ENCODE measurements at regions not wholly inside any gene's neighbourhood (a gene's known extent, or its start where the extent isn't known, plus 50 kb on each side); places are given as distances from the start of the nearest gene placed in this dataset.

DNA sequence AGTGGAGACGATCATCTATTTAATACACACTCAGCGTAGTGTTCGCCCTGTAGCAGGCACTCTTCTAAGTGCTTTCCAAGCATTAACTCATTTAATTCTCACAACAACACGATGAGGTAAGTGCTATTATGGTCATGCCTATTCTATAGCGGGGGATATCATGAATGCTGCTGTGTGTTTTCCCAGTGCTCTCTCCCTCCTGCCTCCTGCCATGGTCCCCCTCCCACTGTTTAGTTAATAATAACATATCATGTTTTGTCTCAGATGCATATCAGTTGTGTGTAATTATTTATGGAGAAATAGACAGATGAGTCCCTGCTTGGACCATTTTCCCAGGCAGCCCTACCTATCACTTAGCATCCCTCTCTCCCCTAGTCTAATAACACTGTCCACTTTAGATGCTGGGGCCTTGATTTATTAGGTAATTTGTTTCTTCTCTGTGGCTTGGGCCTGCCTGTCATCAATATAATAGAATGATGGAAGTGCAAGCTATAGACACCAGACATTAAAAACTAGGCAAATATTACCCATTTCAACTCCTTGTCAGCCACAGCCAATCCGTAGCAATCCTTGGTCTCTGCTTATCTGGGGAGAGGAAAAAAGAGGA is 122.9 kb upstream of the TLE3 start:
- Histone ChIP-seq H3K27me3 (ENCODE audit: insufficient read depth, poor library complexity, severe bottlenecking) (no peaks in the 10 kb centered on the region), H3K4me3 (replicated peaks; ENCODE audit: insufficient read depth, low read length) (no peak overlapping the region), H3K27ac (replicated peaks) (no peak overlapping the region)
- TF ChIP-seq, protein P1, sequence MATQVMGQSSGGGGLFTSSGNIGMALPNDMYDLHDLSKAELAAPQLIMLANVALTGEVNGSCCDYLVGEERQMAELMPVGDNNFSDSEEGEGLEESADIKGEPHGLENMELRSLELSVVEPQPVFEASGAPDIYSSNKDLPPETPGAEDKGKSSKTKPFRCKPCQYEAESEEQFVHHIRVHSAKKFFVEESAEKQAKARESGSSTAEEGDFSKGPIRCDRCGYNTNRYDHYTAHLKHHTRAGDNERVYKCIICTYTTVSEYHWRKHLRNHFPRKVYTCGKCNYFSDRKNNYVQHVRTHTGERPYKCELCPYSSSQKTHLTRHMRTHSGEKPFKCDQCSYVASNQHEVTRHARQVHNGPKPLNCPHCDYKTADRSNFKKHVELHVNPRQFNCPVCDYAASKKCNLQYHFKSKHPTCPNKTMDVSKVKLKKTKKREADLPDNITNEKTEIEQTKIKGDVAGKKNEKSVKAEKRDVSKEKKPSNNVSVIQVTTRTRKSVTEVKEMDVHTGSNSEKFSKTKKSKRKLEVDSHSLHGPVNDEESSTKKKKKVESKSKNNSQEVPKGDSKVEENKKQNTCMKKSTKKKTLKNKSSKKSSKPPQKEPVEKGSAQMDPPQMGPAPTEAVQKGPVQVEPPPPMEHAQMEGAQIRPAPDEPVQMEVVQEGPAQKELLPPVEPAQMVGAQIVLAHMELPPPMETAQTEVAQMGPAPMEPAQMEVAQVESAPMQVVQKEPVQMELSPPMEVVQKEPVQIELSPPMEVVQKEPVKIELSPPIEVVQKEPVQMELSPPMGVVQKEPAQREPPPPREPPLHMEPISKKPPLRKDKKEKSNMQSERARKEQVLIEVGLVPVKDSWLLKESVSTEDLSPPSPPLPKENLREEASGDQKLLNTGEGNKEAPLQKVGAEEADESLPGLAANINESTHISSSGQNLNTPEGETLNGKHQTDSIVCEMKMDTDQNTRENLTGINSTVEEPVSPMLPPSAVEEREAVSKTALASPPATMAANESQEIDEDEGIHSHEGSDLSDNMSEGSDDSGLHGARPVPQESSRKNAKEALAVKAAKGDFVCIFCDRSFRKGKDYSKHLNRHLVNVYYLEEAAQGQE (IDR thresholded peaks at IDR 0.05; ENCODE audit: insufficient replicate concordance, low read depth), result no peak
- TF ChIP-seq SPI1 (IDR thresholded peaks at IDR 0.05; ENCODE audit: borderline replicate concordance, low read depth), result no peak
- TF ChIP-seq POLR2AphosphoS5 (IDR thresholded peaks at IDR 0.05; ENCODE audit: low read depth), result no peak
- no peak for TF ChIP-seq GABPA (IDR thresholded peaks at IDR 0.05; ENCODE audit: low read depth)
- TF ChIP-seq, protein P2, sequence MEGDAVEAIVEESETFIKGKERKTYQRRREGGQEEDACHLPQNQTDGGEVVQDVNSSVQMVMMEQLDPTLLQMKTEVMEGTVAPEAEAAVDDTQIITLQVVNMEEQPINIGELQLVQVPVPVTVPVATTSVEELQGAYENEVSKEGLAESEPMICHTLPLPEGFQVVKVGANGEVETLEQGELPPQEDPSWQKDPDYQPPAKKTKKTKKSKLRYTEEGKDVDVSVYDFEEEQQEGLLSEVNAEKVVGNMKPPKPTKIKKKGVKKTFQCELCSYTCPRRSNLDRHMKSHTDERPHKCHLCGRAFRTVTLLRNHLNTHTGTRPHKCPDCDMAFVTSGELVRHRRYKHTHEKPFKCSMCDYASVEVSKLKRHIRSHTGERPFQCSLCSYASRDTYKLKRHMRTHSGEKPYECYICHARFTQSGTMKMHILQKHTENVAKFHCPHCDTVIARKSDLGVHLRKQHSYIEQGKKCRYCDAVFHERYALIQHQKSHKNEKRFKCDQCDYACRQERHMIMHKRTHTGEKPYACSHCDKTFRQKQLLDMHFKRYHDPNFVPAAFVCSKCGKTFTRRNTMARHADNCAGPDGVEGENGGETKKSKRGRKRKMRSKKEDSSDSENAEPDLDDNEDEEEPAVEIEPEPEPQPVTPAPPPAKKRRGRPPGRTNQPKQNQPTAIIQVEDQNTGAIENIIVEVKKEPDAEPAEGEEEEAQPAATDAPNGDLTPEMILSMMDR (IDR thresholded peaks at IDR 0.05; ENCODE audit: insufficient read depth, low read length), result no peak
- no peak for DNase-seq (ENCODE audit: low read depth in 1 of 2, low spot score in 1 of 2)

DNA sequence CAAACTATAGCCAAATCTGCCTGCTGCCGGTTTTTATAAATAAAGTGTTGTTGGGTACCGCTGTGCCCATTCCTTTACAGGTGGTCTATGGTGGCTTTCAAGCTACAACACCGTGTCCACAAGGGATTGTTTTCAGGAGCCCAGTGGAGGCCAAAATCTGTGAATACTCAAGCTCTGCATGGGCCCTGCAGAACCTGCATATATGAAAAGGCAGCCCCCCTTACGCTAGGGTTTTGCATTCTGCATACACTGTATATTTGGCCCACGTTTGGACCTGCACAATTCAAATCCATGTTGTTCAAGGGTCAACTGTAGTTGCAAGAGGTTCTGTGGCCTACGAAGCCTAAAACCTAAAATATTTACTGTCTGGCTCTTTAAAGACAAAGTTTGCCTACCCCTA is 122.2 kb upstream of the TLE3 start:
- no peak overlapping the region for H3K4me3 ChIP-seq (replicated peaks; ENCODE audit: insufficient read depth, low read length)
- DNase-seq (ENCODE audit: low read depth in 1 of 2, low spot score in 1 of 2), result no peak
- H3K27me3 ChIP-seq (ENCODE audit: insufficient read depth, poor library complexity, severe bottlenecking), result no peaks in the 10 kb centered on the region
- TF ChIP-seq, protein P2 (IDR thresholded peaks at IDR 0.05; ENCODE audit: insufficient read depth, low read length), result no peak
- TF ChIP-seq, protein P1 (IDR thresholded peaks at IDR 0.05; ENCODE audit: insufficient replicate concordance, low read depth), result no peak
- TF ChIP-seq GABPA (IDR thresholded peaks at IDR 0.05; ENCODE audit: low read depth) (no peak), POLR2AphosphoS5 (IDR thresholded peaks at IDR 0.05; ENCODE audit: low read depth) (no peak), SPI1 (IDR thresholded peaks at IDR 0.05; ENCODE audit: borderline replicate concordance, low read depth) (no peak)
- H3K27ac ChIP-seq (replicated peaks), result no peak overlapping the region

DNA sequence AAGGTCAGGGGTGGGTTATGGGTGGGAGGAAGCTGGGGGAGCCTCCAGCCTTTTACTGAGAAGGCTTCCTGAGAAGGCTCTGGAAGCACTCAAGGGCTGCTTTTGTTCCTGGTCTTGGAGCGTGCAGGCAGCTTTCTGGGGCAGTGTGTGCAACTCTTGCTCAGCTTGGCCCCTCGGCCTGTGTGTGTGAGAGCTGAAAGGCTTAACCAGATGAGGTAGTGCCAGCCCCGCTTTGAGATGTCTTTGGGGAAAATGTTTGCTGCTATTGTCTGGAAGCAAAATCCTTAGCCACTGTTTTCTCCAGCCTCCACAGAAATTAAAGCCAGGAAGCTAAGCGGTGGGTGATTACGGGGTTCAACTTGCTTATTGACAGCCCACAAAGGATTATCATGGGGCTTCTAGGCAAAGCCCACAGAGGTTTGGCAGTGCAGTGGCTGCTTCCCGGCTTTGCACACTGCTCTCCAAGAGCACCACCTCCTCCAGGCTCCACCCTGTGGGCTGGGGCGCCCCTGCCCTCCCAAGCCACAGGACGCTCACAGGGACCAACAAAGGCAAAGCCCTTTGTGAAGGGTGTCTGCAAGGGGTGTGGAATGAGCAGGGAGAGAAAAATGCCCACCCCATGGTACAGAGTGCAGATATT is 121.7 kb upstream of the TLE3 start:
- no peak for DNase-seq (ENCODE audit: low read depth in 1 of 2, low spot score in 1 of 2)
- TF ChIP-seq, protein P2 (IDR thresholded peaks at IDR 0.05; ENCODE audit: insufficient read depth, low read length), result no peak
- TF ChIP-seq SPI1 (IDR thresholded peaks at IDR 0.05; ENCODE audit: borderline replicate concordance, low read depth), result no peak
- TF ChIP-seq GABPA (IDR thresholded peaks at IDR 0.05; ENCODE audit: low read depth), result no peak
- TF ChIP-seq, protein P1 (IDR thresholded peaks at IDR 0.05; ENCODE audit: insufficient replicate concordance, low read depth), result no peak
- TF ChIP-seq POLR2AphosphoS5 (IDR thresholded peaks at IDR 0.05; ENCODE audit: low read depth), result no peak
- Histone ChIP-seq H3K27me3 (ENCODE audit: insufficient read depth, poor library complexity, severe bottlenecking) (no peaks in the 10 kb centered on the region), H3K27ac (replicated peaks) (no peak overlapping the region), H3K4me3 (replicated peaks; ENCODE audit: insufficient read depth, low read length) (no peak overlapping the region)
